PC-9 (cell line): ENCODE measurements at regions not wholly inside any gene's neighbourhood (a gene's known extent, or its start where the extent isn't known, plus 50 kb on each side); places are given as distances from the start of the nearest gene placed in this dataset.

Source experiments
- EZH2 ChIP-seq: fragments of 200-600 bp; sonication (generic); IDR thresholded peaks from 2 replicates; pipeline ENCODE4 v1.8.0; 2017; ENCODE audit warnings: antibody characterized with exemption, low read depth
- TF ChIP-seq, protein P1 (sequence below): fragments of 200-600 bp; sonication (generic); conservative IDR thresholded peaks from 2 replicates; pipeline ENCODE4 v1.6.1; 2017; ENCODE audit warnings: mixed run types, antibody characterized with exemption, mild to moderate bottlenecking, moderate library complexity

DNA sequence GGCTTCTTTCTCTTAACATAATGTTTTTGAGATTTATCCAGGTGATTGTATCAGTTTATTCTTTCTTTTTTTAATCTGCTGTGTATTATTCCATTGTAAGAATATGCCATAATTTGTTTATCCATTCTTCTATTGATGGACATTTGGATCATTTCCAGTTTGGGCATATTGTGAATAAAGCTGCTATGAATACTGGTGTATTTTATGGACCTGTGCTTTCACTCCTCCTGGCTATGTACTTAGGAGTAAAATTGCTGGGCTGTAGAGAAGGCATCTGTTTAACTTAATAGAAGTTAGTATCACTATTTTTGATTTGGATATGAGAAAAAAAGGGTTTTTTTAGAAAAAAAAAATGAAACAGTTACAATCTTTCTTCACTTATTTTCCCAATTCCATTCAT is 50.0 kb upstream of the FAM9C start:
- TF ChIP-seq, protein P1, sequence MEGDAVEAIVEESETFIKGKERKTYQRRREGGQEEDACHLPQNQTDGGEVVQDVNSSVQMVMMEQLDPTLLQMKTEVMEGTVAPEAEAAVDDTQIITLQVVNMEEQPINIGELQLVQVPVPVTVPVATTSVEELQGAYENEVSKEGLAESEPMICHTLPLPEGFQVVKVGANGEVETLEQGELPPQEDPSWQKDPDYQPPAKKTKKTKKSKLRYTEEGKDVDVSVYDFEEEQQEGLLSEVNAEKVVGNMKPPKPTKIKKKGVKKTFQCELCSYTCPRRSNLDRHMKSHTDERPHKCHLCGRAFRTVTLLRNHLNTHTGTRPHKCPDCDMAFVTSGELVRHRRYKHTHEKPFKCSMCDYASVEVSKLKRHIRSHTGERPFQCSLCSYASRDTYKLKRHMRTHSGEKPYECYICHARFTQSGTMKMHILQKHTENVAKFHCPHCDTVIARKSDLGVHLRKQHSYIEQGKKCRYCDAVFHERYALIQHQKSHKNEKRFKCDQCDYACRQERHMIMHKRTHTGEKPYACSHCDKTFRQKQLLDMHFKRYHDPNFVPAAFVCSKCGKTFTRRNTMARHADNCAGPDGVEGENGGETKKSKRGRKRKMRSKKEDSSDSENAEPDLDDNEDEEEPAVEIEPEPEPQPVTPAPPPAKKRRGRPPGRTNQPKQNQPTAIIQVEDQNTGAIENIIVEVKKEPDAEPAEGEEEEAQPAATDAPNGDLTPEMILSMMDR = no peak
- TF ChIP-seq EZH2 = no peak
